ENCODE measurements at regions not wholly inside any gene's neighbourhood (a gene's known extent, or its start where the extent isn't known, plus 50 kb on each side); places are given as distances from the start of the nearest gene placed in this dataset.

- TF ChIP-seq ZNF791 (tag by site-specific recombination; IDR thresholded peaks at IDR 0.05) (no peak), CTCF (tag by site-specific recombination; IDR thresholded peaks at IDR 0.05) (no peak), GLI4 (tag by site-specific recombination; IDR thresholded peaks at IDR 0.05) (no peak), ZNF174 (tag by site-specific recombination; IDR thresholded peaks at IDR 0.05) (no peak), ZBTB10 (tag by site-specific recombination; IDR thresholded peaks at IDR 0.05) (no peak), GLIS2 (tag by site-specific recombination; IDR thresholded peaks at IDR 0.05) (no peak)
These were observed 346.6 kb upstream of the EEF2KMT start for GRCh38 chr16:5444189-5444588.

Measured in HEK293 (cell line).